CD14-positive monocyte (primary cell): ENCODE measurements at regions not wholly inside any gene's neighbourhood (a gene's known extent, or its start where the extent isn't known, plus 50 kb on each side); places are given as distances from the start of the nearest gene placed in this dataset.
A peak's percentile ranks its signal among the peaks of the same experiment; 100 is the strongest.

Source experiments
- DNase-seq, 3 donors: peaks; one replicate each; pipeline ENCODE4 v3.0.0-alpha.2; 2011 to 2022
- H2AFZ ChIP-seq: 2 replicates; pipeline ENCODE4 v1.6.0; 2012; ENCODE audit warnings: mild to moderate bottlenecking, low read depth, low read length, inconsistent platforms; ENCODE audit not compliant: insufficient read depth, poor library complexity, severe bottlenecking
- H3K27ac ChIP-seq, 2 donors: 1 replicate in 1 of 2; 2 replicates in 1 of 2; pipeline ENCODE4 v1.5.1; 2012 to 2013; ENCODE audit warnings: low read length in 2 of 2, control low read depth in 1 of 2, inconsistent platforms in 1 of 2, low read depth in 1 of 2, mild to moderate bottlenecking in 1 of 2
- H3K27me3 ChIP-seq, 2 donors: one replicate each; pipeline versions ENCODE4 v1.6.0 to v1.6.1; 2011 to 2013; ENCODE audit warnings: low read length in 2 of 2; ENCODE audit not compliant: control insufficient read depth in 2 of 2, insufficient read depth in 2 of 2
- H3K36me3 ChIP-seq, 2 donors: replicated peaks in 1 of 2; 1 replicate in 1 of 2; 2 replicates in 1 of 2; pipeline versions ENCODE4 v1.5.1 to v1.6.1; 2012 to 2013; ENCODE audit warnings: low read length in 2 of 2, control low read depth in 1 of 2, inconsistent platforms in 1 of 2, mild to moderate bottlenecking in 1 of 2; ENCODE audit not compliant: insufficient read depth in 2 of 2, control insufficient read depth in 1 of 2
- H3K4me1 ChIP-seq, 2 donors: 1 replicate in 1 of 2; 2 replicates in 1 of 2; pipeline versions ENCODE4 v1.5.1 to v1.6.1; 2012 to 2013; ENCODE audit warnings: low read length in 2 of 2, control low read depth in 1 of 2, inconsistent platforms in 1 of 2, mild to moderate bottlenecking in 1 of 2, moderate library complexity in 1 of 2; ENCODE audit not compliant: insufficient read depth in 2 of 2, control insufficient read depth in 1 of 2
- H3K4me2 ChIP-seq: replicated peaks from 2 replicates; pipeline ENCODE3; 2012; ENCODE audit warnings: low read length, moderate library complexity, mild to moderate bottlenecking; ENCODE audit not compliant: poor library complexity, severe bottlenecking; ENCODE audit errors: extremely low read depth
- H3K4me3 ChIP-seq, 3 experiments: fragments of 200-600 bp in 1 of 3; sonication (generic) in 1 of 3; replicated peaks in 1 of 3; 1 replicate in 2 of 3; 2 replicates in 1 of 3; pipeline ENCODE4 v1.5.1; 2011 to 2013; ENCODE audit warnings: low read length in 3 of 3, mild to moderate bottlenecking in 3 of 3, control low read depth in 2 of 3, low read depth in 2 of 3, inconsistent platforms in 1 of 3, moderate library complexity in 1 of 3
- H3K79me2 ChIP-seq: 2 replicates; pipeline ENCODE4 v1.6.0; 2012; ENCODE audit warnings: mild to moderate bottlenecking, control low read depth, inconsistent platforms, low read length, moderate library complexity; ENCODE audit not compliant: insufficient read depth
- H3K9ac ChIP-seq: 2 replicates; pipeline ENCODE4 v1.6.0; 2017; ENCODE audit warnings: low read length, mild to moderate bottlenecking; ENCODE audit not compliant: insufficient read depth, poor library complexity, severe bottlenecking
- H3K9me3 ChIP-seq, 2 donors: replicated peaks in 1 of 2; 1 replicate in 1 of 2; 2 replicates in 1 of 2; pipeline versions ENCODE4 v1.5.1 to v1.6.1; 2012 to 2013; ENCODE audit warnings: low read length in 2 of 2, control low read depth in 1 of 2; ENCODE audit not compliant: control insufficient read depth in 1 of 2, insufficient read depth in 1 of 2
- H4K20me1 ChIP-seq: 2 replicates; pipeline ENCODE4 v1.6.0; 2012; ENCODE audit warnings: mild to moderate bottlenecking, low read length, control low read depth, moderate library complexity; ENCODE audit not compliant: insufficient read depth
- H3K27ac Mint-ChIP-seq, 7 donors: one replicate each; pipeline ENCODE4 v1.8.0; 2020; ENCODE audit warnings: mild to moderate bottlenecking in 7 of 7, mixed read lengths in 7 of 7, moderate library complexity in 6 of 7, inconsistent platforms in 2 of 7
- H3K27me3 Mint-ChIP-seq, 3 donors: one replicate each; pipeline ENCODE4 v1.8.0; 2021 to 2022; ENCODE audit warnings: low read depth in 3 of 3, mild to moderate bottlenecking in 3 of 3, mixed read lengths in 3 of 3, moderate library complexity in 3 of 3, inconsistent platforms in 1 of 3
- H3K36me3 Mint-ChIP-seq, 2 donors: one replicate each; pipeline ENCODE4 v1.8.0; 2020; ENCODE audit warnings: mixed read lengths in 2 of 2, inconsistent platforms in 1 of 2, mild to moderate bottlenecking in 1 of 2
- H3K4me1 Mint-ChIP-seq: one replicate; pipeline ENCODE4 v1.8.0; 2020; ENCODE audit warnings: mild to moderate bottlenecking, mixed read lengths
- H3K4me3 Mint-ChIP-seq, 2 donors: one replicate each; pipeline ENCODE4 v1.8.0; 2020; ENCODE audit warnings: mild to moderate bottlenecking in 2 of 2, mixed read lengths in 2 of 2, moderate library complexity in 1 of 2
- H3K9me3 Mint-ChIP-seq, 7 donors: one replicate each; pipeline ENCODE4 v1.8.0; 2020 to 2022; ENCODE audit warnings: mixed read lengths in 7 of 7, mild to moderate bottlenecking in 6 of 7, moderate library complexity in 6 of 7, inconsistent platforms in 2 of 7
- whole genome bisulfite sequencing: methylation state at CpG from one replicate; pipeline ENCODE4 v1.1.5; 2013; ENCODE audit warnings: missing lambda C conversion rate; ENCODE audit not compliant: insufficient coverage; 5-methylcytosine and 5-hydroxymethylcytosine counted together
- intact Hi-C, 2 donors: fragments of 100-400 bp; cut with micrococcal nuclease; formaldehyde crosslinking; loops; one replicate each; pipeline versions ENCODE4 v1.15.0 to v1.15.1; 2023
- TF ChIP-seq, protein P1 (sequence below): fragments of 200-600 bp; IDR thresholded peaks from one replicate; pipeline ENCODE4 v1.8.0; 2022; ENCODE audit warnings: antibody characterized with exemption, mild to moderate bottlenecking

DNA sequence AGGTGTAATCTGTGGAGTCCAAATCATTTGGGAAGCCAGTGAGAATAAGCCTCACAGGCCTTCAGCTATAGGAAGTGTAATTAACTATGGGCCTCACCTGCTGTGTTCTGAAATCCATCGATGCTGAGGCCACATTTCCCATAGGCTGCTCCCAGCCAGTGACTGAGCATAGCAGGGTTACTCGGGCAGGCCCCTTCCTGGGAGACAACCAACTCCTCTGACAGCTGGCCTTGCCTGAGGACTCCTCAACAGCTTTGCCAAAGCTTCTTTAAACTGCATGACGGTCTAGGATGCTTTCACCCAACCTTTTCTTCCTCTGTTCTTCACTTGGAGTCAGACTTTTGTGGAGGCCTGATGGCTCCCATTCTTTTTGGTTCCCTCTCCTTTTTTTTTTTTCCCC is 63.8 kb upstream of the SMNDC1 start:
- H3K4me3 Mint-ChIP-seq: no peak overlapping the region
- TF ChIP-seq, protein P1, sequence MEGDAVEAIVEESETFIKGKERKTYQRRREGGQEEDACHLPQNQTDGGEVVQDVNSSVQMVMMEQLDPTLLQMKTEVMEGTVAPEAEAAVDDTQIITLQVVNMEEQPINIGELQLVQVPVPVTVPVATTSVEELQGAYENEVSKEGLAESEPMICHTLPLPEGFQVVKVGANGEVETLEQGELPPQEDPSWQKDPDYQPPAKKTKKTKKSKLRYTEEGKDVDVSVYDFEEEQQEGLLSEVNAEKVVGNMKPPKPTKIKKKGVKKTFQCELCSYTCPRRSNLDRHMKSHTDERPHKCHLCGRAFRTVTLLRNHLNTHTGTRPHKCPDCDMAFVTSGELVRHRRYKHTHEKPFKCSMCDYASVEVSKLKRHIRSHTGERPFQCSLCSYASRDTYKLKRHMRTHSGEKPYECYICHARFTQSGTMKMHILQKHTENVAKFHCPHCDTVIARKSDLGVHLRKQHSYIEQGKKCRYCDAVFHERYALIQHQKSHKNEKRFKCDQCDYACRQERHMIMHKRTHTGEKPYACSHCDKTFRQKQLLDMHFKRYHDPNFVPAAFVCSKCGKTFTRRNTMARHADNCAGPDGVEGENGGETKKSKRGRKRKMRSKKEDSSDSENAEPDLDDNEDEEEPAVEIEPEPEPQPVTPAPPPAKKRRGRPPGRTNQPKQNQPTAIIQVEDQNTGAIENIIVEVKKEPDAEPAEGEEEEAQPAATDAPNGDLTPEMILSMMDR: no peak
- H2AFZ ChIP-seq: no peak overlapping the region
- intact Hi-C loops: no loop called here
- no peaks in the 10 kb centered on the region for H3K9me3 ChIP-seq
- no peaks in the 10 kb centered on the region for H3K79me2 ChIP-seq
- H3K4me1 ChIP-seq: no peaks in the 10 kb centered on the region
- no peaks in the 10 kb centered on the region for H3K36me3 Mint-ChIP-seq
- 57% methylated on average over 3 of the region's 3 CpGs for WGBS
- DNase-seq: no peak
- peaks cover 0 to 4% (median 0%) of the 10 kb centered on the region in 3 donors for H3K27me3 Mint-ChIP-seq
- H3K9ac ChIP-seq: no peak overlapping the region
- no peaks in the 10 kb centered on the region for H3K36me3 ChIP-seq
- no peaks in the 10 kb centered on the region for H3K27me3 ChIP-seq
- H3K4me3 ChIP-seq: no peak overlapping the region
- peak overlapping the region in 1 of 7 donors; percentile 2 for H3K27ac Mint-ChIP-seq
- no peak overlapping the region for H3K27ac ChIP-seq
- peaks cover 5% of the 10 kb centered on the region for H3K4me1 Mint-ChIP-seq
- no peaks in the 10 kb centered on the region for H3K9me3 Mint-ChIP-seq
- H4K20me1 ChIP-seq: no peaks in the 10 kb centered on the region
- no peak overlapping the region for H3K4me2 ChIP-seq

DNA sequence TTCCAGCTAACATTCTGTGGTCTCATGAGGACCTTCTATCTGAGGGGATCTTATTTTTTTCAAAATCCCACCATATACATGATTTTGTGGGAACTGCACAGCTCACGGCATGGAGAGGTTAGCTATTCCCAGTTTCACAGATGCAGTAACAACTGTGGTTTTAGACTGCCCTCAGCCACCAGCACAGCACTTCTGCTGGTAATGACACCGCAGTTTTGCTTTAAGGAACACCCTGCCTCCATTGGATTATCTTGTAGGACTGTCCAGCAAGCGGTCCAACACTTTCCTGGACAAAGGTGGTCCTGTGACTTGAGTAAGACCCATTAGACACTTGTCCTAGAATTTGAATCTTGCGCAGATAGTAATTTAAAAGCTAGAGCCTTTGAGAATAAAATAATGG is 65.3 kb upstream of the SMNDC1 start:
- Mint-ChIP-seq H3K36me3 (no peaks in the 10 kb centered on the region), H3K27ac (peak overlapping the region in 1 of 7 donors; percentile 4), H3K4me1 (peaks cover 5% of the 10 kb centered on the region), H3K27me3 (peaks cover 0 to 4% (median under 1%) of the 10 kb centered on the region in 3 donors), H3K4me3 (no peak overlapping the region), H3K9me3 (no peaks in the 10 kb centered on the region)
- no peaks in the 10 kb centered on the region for H3K36me3 ChIP-seq
- 10% methylated on average over 2 of the region's 4 CpGs for WGBS
- no peak overlapping the region for H3K4me2 ChIP-seq
- no peak overlapping the region for H3K9ac ChIP-seq
- no peak for DNase-seq
- intact Hi-C loops: no loop called here
- TF ChIP-seq, protein P1: no peak
- H3K27me3 ChIP-seq: no peaks in the 10 kb centered on the region
- H3K27ac ChIP-seq: no peak overlapping the region
- no peaks in the 10 kb centered on the region for H3K9me3 ChIP-seq
- H2AFZ ChIP-seq: no peak overlapping the region
- H3K4me1 ChIP-seq: no peaks in the 10 kb centered on the region
- H4K20me1 ChIP-seq: no peaks in the 10 kb centered on the region
- no peak overlapping the region for H3K4me3 ChIP-seq
- no peaks in the 10 kb centered on the region for H3K79me2 ChIP-seq
